ENCODE measurements at regions not wholly inside any gene's neighbourhood (a gene's known extent, or its start where the extent isn't known, plus 50 kb on each side); places are given as distances from the start of the nearest gene placed in this dataset.

GRCh38 chr5:5886353-5886752 is 463.9 kb downstream of the ICE1 start:
- TF ChIP-seq CTCF (IDR thresholded peaks at IDR 0.05) (no peak), EP300 (IDR thresholded peaks at IDR 0.05) (no peak)

All from gastroesophageal sphincter (tissue), 3 donors.